ENCODE measurements at regions not wholly inside any gene's neighbourhood (a gene's known extent, or its start where the extent isn't known, plus 50 kb on each side); places are given as distances from the start of the nearest gene placed in this dataset.

- Mint-ChIP-seq H3K27me3 (no peaks in the 10 kb centered on the region), H3K27ac (no peak overlapping the region), H3K4me3 (no peak overlapping the region), H3K4me1 (no peaks in the 10 kb centered on the region), H3K9me3 (peaks cover 11% of the 10 kb centered on the region), H3K36me3 (no peaks in the 10 kb centered on the region)
- no peak for DNase-seq
- CTCF ChIA-PET, result no interaction called here
Observed at GRCh38 chr5:125592856-125593255, 830.4 kb upstream of the GRAMD2B start.

- Mint-ChIP-seq H3K4me1 (no peaks in the 10 kb centered on the region), H3K27me3 (no peaks in the 10 kb centered on the region), H3K4me3 (no peak overlapping the region), H3K27ac (no peak overlapping the region), H3K9me3 (peaks cover 6% of the 10 kb centered on the region), H3K36me3 (no peaks in the 10 kb centered on the region)
- CTCF ChIA-PET, result no interaction called here
- no peak for DNase-seq
Observed at GRCh38 chr5:125595095-125595494, 828.1 kb upstream of the GRAMD2B start.

- H3K27ac Mint-ChIP-seq, result no peak overlapping the region
- no peaks in the 10 kb centered on the region for H3K4me1 Mint-ChIP-seq
- no peaks in the 10 kb centered on the region for H3K36me3 Mint-ChIP-seq
- peaks cover 6% of the 10 kb centered on the region for H3K9me3 Mint-ChIP-seq
- no peak overlapping the region for H3K4me3 Mint-ChIP-seq
- CTCF ChIA-PET, result no interaction called here
- no peak for DNase-seq
- no peaks in the 10 kb centered on the region for H3K27me3 Mint-ChIP-seq
Observed at GRCh38 chr5:125595845-125596244, 827.4 kb upstream of the GRAMD2B start.

GRCh38 chr5:125597338-125597737 lies 825.9 kb upstream of the GRAMD2B start:
- H3K27me3 Mint-ChIP-seq, result no peaks in the 10 kb centered on the region
- CTCF ChIA-PET, result no interaction called here
- DNase-seq, result no peak

GRCh38 chr5:125600559-125600958 lies 822.6 kb upstream of the GRAMD2B start:
- H3K36me3 Mint-ChIP-seq, result no peaks in the 10 kb centered on the region
- no peak overlapping the region for H3K27ac Mint-ChIP-seq
- H3K4me3 Mint-ChIP-seq, result no peak overlapping the region
- peaks cover 8% of the 10 kb centered on the region for H3K9me3 Mint-ChIP-seq
- H3K27me3 Mint-ChIP-seq, result no peaks in the 10 kb centered on the region
- DNase-seq, result no peak
- CTCF ChIA-PET, result no interaction called here
- H3K4me1 Mint-ChIP-seq, result no peaks in the 10 kb centered on the region

More at GRCh38 chr5:125597338-125597737, 825.9 kb upstream of the GRAMD2B start:
- H3K4me3 Mint-ChIP-seq, result no peak overlapping the region
- H3K9me3 Mint-ChIP-seq, result peaks cover 9% of the 10 kb centered on the region
- H3K4me1 Mint-ChIP-seq, result no peaks in the 10 kb centered on the region
- no peaks in the 10 kb centered on the region for H3K36me3 Mint-ChIP-seq
- no peak overlapping the region for H3K27ac Mint-ChIP-seq

GRCh38 chr5:125602184-125602583 lies 821.0 kb upstream of the GRAMD2B start:
- Mint-ChIP-seq H3K4me3 (no peak overlapping the region), H3K36me3 (no peaks in the 10 kb centered on the region), H3K27me3 (no peaks in the 10 kb centered on the region), H3K9me3 (peaks cover 10% of the 10 kb centered on the region), H3K4me1 (no peaks in the 10 kb centered on the region), H3K27ac (no peak overlapping the region)
- DNase-seq, result no peak
- CTCF ChIA-PET, result no interaction called here

GRCh38 chr5:125603321-125603720 lies 819.9 kb upstream of the GRAMD2B start:
- Mint-ChIP-seq H3K9me3 (peaks cover 12% of the 10 kb centered on the region), H3K36me3 (no peaks in the 10 kb centered on the region), H3K4me1 (no peaks in the 10 kb centered on the region), H3K4me3 (no peak overlapping the region), H3K27ac (no peak overlapping the region), H3K27me3 (no peaks in the 10 kb centered on the region)
- CTCF ChIA-PET, result no interaction called here
- no peak for DNase-seq

- no peak for DNase-seq
Observed at GRCh38 chr5:125604104-125604503, 819.1 kb upstream of the GRAMD2B start.

GRCh38 chr5:125607018-125607417 lies 816.2 kb upstream of the GRAMD2B start:
- Mint-ChIP-seq H3K4me1 (no peaks in the 10 kb centered on the region), H3K27me3 (no peaks in the 10 kb centered on the region), H3K36me3 (no peaks in the 10 kb centered on the region), H3K9me3 (peaks cover 10% of the 10 kb centered on the region), H3K27ac (no peak overlapping the region), H3K4me3 (no peak overlapping the region)
- CTCF ChIA-PET, result no interaction called here
- DNase-seq, result no peak

More at GRCh38 chr5:125604104-125604503, 819.1 kb upstream of the GRAMD2B start:
- H3K4me3 Mint-ChIP-seq, result no peak overlapping the region
- no peak overlapping the region for H3K27ac Mint-ChIP-seq
- H3K36me3 Mint-ChIP-seq, result no peaks in the 10 kb centered on the region
- no peaks in the 10 kb centered on the region for H3K4me1 Mint-ChIP-seq
- H3K27me3 Mint-ChIP-seq, result no peaks in the 10 kb centered on the region
- peaks cover 12% of the 10 kb centered on the region for H3K9me3 Mint-ChIP-seq
- CTCF ChIA-PET, result no interaction called here

GRCh38 chr5:125609011-125609410 lies 814.2 kb upstream of the GRAMD2B start:
- Mint-ChIP-seq H3K4me3 (no peak overlapping the region), H3K27ac (no peak overlapping the region), H3K4me1 (no peaks in the 10 kb centered on the region), H3K9me3 (peaks cover 10% of the 10 kb centered on the region), H3K36me3 (no peaks in the 10 kb centered on the region), H3K27me3 (no peaks in the 10 kb centered on the region)
- CTCF ChIA-PET, result no interaction called here
- DNase-seq, result no peak

GRCh38 chr5:125610892-125611291 lies 812.3 kb upstream of the GRAMD2B start:
- no peak for DNase-seq
- H3K27ac Mint-ChIP-seq, result no peak overlapping the region
- H3K36me3 Mint-ChIP-seq, result no peaks in the 10 kb centered on the region
- H3K27me3 Mint-ChIP-seq, result no peaks in the 10 kb centered on the region
- H3K4me3 Mint-ChIP-seq, result no peak overlapping the region
- peaks cover 6% of the 10 kb centered on the region for H3K9me3 Mint-ChIP-seq
- CTCF ChIA-PET, result no interaction called here
- no peaks in the 10 kb centered on the region for H3K4me1 Mint-ChIP-seq

- CTCF ChIA-PET, result no interaction called here
- no peak overlapping the region for H3K4me3 Mint-ChIP-seq
- H3K9me3 Mint-ChIP-seq, result peaks cover 6% of the 10 kb centered on the region
- H3K27ac Mint-ChIP-seq, result no peak overlapping the region
- no peaks in the 10 kb centered on the region for H3K36me3 Mint-ChIP-seq
- no peaks in the 10 kb centered on the region for H3K4me1 Mint-ChIP-seq
- no peaks in the 10 kb centered on the region for H3K27me3 Mint-ChIP-seq
- DNase-seq, result no peak
Observed at GRCh38 chr5:125611541-125611940, 811.7 kb upstream of the GRAMD2B start.

GRCh38 chr5:125612181-125612721 lies 811.0 kb upstream of the GRAMD2B start:
- Mint-ChIP-seq H3K27ac (no peak overlapping the region), H3K27me3 (no peaks in the 10 kb centered on the region)

GRCh38 chr5:125612776-125613175 lies 810.4 kb upstream of the GRAMD2B start:
- no peak overlapping the region for H3K27ac Mint-ChIP-seq
- no peaks in the 10 kb centered on the region for H3K4me1 Mint-ChIP-seq
- no peaks in the 10 kb centered on the region for H3K27me3 Mint-ChIP-seq
- H3K9me3 Mint-ChIP-seq, result peaks cover 6% of the 10 kb centered on the region
- H3K36me3 Mint-ChIP-seq, result no peaks in the 10 kb centered on the region
- no peak for DNase-seq
- no peak overlapping the region for H3K4me3 Mint-ChIP-seq
- CTCF ChIA-PET, result no interaction called here

More at GRCh38 chr5:125612181-125612721, 811.0 kb upstream of the GRAMD2B start:
- H3K4me3 Mint-ChIP-seq, result no peak overlapping the region
- DNase-seq, result no peak
- CTCF ChIA-PET, result no interaction called here
- H3K9me3 Mint-ChIP-seq, result peaks cover 6% of the 10 kb centered on the region
- H3K36me3 Mint-ChIP-seq, result no peaks in the 10 kb centered on the region
- no peaks in the 10 kb centered on the region for H3K4me1 Mint-ChIP-seq

GRCh38 chr5:125630237-125630636 lies 793.0 kb upstream of the GRAMD2B start:
- Mint-ChIP-seq H3K9me3 (peaks cover 6% of the 10 kb centered on the region), H3K4me3 (no peak overlapping the region), H3K4me1 (no peaks in the 10 kb centered on the region), H3K27me3 (no peaks in the 10 kb centered on the region), H3K36me3 (no peaks in the 10 kb centered on the region), H3K27ac (no peak overlapping the region)
- CTCF ChIA-PET, result no interaction called here
- no peak for DNase-seq

- CTCF ChIA-PET, result no interaction called here
- DNase-seq, result no peak
- Mint-ChIP-seq H3K9me3 (peaks cover 6% of the 10 kb centered on the region), H3K27me3 (no peaks in the 10 kb centered on the region), H3K4me3 (no peak overlapping the region), H3K36me3 (no peaks in the 10 kb centered on the region), H3K27ac (no peak overlapping the region), H3K4me1 (no peaks in the 10 kb centered on the region)
Observed at GRCh38 chr5:125633523-125633922, 789.7 kb upstream of the GRAMD2B start.
